ENCODE measurements at regions not wholly inside any gene's neighbourhood (a gene's known extent, or its start where the extent isn't known, plus 50 kb on each side); places are given as distances from the start of the nearest gene placed in this dataset.

DNA sequence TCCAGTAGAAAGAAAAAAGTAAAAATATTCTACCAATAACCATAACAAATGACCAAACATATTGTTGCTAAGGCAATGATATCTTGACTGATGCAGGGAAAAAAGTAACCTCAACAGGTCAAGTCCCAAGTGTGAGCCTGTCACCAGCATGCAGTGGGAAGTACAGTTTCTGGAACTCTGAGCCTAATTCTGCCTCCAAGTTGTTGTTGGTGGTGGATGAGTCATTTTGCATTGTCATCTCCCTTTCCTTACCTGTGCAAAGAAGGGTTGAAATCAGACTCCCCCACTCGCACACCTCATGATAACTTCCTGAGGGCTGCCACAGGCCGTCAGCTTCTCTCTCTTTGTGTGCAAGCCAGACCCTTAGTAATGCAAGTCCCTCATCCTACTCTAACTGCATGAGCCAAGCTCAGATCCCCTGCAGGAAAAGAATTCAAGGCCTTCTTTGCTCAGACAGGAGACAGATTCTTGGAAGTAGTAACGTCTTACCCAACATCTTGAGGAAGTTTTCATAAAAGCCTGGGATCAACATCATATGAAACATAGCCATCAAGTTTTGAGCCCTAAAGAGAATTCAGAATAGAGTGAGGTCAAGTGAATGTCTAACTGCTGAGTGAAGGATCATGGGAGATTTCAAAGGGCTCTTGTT, 207.6 kb upstream of the FOXA2 start:
- no peak for DNase-seq (ENCODE audit: low read depth)

DNA sequence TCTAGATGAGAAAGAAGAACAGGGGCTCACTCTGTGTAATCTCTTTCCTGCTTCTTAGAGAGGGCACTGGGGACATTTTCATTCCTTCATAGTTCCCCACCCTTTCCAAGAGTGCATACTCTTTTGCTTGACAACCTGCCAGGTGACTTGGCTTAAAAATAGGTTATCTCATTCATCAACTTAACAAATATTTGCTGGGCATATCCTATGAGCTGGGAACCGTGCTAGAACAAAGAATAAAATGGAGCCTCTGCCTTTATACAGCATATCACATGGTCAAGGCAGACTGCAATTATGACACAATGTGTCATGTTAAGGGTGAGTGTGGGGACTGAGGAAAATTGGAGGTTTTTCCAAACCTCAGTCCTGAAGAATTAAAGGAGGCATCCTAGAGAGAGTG, 209.8 kb upstream of the FOXA2 start:
- no peak for DNase-seq (ENCODE audit: low read depth)

DNA sequence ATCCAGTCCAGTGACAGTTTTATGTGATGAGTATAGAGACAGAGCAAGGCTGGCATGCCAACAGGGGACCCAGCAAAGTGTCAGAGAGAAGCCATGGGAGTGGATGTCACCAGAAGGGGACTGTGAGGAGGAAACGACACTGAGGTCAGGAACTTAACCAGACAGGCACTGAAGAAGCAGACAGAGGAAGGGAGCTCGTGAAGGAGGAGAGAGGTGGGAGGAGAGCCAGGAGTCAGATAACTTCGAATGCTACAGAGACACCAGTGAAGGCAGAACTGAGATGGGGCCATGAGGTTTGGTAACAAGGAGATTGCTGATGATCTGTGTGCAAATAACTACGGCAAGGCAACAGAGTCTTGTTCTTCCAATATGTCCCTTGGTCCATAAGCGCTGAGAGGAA, 211.1 kb upstream of the FOXA2 start:
- no peak for DNase-seq (ENCODE audit: low read depth)

DNA sequence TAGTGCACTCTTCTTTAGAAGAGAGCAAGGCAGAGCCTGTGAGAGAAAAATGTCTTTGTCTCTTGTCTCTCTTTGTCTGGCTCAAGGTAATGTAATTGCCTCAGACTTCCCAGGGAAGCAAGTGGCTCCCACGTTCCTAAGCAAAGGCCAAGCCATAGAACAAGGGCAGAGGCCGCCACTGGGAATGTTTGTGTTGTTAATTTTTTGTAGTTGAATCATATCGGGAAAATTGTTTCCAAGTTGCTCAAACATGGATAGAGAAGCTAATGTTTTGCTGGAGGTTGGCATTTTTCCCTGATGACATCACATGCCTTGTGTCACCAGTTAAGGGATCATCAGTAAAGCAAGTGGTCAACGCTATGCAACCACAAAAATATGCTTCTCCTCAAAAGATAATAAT, 211.5 kb upstream of the FOXA2 start:
- no peak for DNase-seq (ENCODE audit: low read depth)

DNA sequence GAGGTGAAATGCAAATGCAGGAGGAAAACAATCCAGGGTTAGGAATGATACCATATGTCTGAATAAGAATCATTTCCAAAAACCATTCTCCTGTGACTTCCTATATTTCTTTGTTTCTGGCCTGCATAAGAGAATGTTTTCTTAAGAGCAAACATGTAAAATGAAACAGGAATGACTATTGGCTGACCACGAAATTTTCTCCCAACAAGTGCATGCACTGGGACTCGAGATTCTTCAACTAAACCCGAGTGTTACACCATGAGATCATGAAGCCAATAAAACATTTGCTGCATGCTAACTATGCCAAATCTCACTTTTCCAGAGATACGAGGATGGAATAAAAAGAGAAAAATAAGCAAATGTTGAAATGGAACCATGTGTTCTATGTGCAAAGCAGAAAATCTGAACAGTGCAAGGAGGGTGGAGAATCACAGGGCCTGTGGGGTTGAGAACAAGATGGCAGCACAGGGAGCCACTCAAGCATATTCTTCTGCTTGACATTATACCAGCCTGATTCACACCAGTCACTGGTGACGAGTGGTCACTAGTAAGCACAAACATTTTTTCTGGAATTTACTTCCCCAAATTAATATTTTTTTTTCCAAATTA, 212.2 kb upstream of the FOXA2 start:
- no peak for DNase-seq (ENCODE audit: low read depth)

DNA sequence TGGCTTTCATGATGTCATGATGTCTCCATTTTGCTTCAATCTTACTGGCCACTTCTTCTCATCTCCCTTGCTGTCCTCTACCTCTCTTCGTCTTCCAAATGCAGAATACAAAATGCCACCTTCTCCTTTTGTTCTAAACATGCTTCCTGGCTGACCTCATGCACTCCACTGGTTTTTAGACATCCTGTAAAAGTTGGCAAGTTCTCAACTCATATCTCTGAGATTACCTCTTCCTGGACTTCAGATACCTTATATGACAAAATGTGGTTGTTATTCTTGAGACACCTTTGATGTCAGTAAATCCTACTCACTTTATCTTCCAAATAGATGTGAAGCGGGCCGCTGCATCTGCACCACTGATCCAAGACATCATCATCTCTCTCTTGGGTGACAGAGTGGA, 212.7 kb upstream of the FOXA2 start:
- DNase-seq (ENCODE audit: low read depth), result no peak

DNA sequence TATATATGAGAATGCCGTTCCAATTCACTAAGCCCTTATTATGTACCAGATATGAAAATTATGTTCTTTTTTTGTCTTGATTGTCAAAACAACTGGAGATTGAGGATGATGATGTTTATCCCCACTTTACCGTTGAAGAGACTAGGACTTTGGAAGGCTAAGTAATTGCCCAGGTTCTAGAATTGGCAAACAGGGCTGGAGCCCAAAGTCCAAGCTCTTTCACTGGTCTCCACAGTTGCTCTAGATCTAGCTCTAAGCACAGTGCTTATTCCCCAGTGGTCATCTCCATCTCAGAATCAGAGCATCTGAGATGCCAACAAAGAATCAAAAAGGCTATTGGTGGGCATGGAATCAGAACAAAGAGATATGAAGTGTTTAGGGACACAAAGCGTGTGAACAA, 215.3 kb upstream of the FOXA2 start:
- DNase-seq (ENCODE audit: low read depth), result no peak

DNA sequence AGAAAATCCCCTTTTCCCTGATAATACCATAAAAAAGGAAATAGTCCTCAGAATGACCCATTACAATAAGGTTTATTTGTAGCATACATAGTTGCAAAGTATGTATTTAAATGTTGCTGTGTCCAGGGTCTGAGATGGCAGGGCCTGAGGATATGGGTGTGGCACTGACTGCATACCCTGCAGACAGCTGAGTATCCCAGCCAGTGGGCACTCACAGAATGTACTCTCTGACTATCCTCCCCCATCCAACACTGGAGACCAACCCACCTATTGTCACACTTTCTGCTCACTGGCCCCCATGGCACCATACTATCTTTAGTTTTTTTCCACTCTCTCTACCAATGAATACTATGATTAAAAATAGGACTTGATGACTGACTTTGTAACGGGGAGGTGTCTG, 215.8 kb upstream of the FOXA2 start:
- no peak for DNase-seq (ENCODE audit: low read depth)

DNA sequence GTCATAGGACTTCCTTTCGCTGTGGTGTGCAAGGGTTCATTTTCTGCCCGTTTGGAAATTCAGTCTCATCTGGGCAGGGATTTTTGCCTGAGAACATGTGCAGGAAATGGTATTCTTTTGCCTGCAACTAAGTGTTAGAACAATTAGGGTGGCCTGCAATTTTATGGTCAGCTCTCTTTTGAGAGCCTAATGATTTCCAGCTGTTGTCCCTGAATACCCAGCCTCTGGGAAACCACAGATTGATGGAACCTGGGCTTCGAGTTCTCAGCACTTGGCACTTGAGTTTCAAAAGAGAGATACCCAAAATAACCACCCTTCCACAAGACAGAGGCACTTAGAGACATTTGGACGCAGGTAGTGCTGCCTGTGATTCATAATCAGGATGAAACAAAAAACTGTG, 217.2 kb upstream of the FOXA2 start:
- no peak for DNase-seq (ENCODE audit: low read depth)

DNA sequence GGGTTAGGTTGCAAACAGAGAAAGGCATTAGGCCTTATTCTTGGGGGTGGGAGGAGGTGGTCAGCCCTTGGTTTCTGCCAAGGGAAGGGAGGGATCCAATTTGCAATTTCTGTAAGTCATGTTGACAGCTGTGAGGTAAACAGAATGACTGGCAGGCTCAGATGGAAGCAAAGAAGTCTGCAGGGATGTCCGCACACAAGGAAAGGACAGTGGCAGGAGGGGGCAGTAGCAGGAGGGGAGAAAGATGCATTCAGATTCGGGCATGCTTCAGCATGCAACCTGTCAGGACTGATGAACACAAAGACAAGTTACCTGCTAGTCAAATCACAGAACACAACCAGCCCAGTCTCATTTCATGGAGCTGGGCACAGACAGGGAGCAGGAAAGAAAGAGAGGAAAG, 217.9 kb upstream of the FOXA2 start:
- no peak for DNase-seq (ENCODE audit: low read depth)

DNA sequence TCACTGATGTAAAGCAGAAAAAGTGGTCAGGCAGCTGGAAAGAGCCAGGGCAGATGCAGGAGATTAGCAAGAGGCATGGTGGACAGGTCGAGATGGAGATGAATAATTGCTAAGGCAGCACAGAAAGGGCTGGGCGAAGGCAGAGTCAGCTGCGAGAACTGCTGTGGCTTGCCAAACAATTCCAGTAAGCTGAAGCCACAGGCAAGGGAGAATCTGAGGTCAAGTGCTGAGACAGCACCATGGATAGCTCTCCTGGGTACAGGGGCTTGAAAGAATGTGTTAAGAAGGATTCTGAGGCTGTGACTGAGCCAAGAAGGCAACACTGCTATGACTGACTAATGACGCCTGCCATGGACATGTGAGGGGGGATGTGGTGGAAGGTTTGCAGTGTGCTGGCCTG, 220.8 kb upstream of the FOXA2 start:
- DNase-seq (ENCODE audit: low read depth), result no peak

DNA sequence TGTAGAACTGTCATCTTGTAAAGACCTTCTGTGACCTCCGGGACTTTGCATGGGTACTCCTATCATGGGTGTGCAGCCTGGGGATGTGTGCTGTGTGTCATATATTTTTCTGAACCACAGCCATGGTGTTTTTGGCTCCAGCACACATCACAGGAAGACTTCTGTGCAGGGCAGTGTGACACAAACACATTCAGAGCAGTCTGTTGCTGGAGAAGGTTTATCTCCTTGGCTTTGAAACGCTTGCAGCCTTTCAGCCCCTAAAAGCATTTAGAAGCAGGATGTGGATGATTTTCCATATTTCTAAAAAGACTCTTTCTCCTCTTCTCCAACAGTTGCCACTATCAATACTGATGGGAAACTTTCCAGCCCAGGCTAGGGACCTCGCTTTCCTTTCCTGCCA, 221.6 kb upstream of the FOXA2 start:
- DNase-seq (ENCODE audit: low read depth), result no peak

DNA sequence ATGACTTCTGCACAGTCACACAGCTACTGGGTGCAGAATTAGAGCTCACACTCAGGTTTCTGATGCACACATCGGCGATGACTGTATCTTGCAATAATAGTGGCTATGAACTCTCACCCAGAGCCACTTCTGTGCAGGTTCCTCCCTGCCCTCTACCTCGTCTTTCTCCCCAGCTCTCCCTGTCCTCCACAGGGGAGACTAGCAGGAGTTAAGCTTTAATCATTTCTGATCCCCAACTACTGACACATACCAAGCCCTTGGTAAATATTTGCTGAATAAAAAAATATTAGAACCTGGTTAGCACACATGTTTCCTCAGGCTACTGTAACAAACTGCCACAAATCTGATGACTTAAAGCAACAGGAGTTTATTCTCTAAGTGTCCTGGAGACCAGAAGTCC, 222.7 kb upstream of the FOXA2 start:
- no peak for DNase-seq (ENCODE audit: low read depth)

DNA sequence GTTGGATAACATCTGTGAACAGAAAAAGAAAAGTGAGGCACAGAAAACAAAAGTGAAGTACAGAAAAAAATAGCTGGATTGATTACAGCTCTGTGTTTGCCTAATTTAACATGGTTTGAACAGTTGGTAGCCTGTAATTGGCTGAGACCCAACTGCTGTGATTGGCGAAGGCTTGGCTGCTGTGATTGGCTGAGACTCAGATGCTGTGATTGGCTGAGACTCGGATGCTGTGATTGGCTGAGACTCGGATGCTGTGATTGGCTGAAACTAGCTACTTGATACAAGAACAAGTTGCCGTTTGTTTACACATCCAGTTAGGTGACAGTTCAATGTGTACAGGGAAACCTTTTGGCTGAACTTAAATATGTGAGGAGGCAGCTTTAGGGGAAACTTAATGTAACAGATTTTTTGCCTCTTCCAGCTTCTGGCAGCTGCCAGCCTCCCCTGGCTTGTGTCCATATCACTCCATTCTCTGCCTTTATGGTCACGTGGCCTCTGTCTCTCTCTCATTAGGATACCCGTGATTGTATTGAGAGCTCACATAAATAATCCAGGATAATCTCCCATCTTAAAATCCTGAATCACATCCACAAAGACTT, 223.4 kb upstream of the FOXA2 start:
- no peak for DNase-seq (ENCODE audit: low read depth)

DNA sequence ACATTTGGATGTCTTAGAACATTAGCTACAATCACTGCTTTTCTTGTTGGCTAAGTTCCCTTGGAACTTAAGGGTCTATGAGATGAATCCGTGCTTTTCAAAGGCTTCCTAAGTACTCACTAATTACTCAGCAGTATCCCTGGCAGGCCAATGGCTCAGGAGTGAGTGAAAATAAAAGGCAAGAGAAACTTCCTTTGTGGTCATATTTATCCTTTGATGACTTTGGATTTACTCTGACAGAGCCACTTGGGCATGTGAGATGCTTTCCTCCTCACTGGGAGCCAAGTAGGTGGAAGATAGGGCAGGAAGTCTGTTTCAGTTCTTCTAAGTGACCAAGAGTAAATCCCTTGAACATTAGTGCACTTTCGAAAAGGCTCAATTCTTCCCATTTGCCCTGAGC, 224.3 kb upstream of the FOXA2 start:
- DNase-seq (ENCODE audit: low read depth), result no peak

DNA sequence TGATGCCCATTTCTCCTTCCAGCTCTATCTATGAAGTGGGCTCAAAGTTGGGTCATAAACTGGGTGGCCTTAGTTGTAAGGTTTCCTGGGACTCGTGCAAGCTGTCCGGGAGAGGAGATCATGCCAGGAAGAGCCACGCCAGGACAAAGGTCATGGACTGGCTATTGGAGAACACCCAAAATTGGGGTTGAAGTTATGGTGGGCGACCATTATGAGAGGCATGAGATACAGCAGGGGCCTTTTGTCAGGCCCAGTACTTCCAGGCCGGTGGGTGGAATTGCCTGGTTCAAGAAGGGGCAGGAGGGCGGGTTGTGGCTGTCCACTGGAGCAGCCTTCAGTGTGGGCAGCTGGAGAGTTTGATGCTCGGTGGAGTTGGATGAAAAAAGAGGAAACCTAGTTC, 225.1 kb upstream of the SSTR4 start:
- DNase-seq (ENCODE audit: low read depth), result no peak

DNA sequence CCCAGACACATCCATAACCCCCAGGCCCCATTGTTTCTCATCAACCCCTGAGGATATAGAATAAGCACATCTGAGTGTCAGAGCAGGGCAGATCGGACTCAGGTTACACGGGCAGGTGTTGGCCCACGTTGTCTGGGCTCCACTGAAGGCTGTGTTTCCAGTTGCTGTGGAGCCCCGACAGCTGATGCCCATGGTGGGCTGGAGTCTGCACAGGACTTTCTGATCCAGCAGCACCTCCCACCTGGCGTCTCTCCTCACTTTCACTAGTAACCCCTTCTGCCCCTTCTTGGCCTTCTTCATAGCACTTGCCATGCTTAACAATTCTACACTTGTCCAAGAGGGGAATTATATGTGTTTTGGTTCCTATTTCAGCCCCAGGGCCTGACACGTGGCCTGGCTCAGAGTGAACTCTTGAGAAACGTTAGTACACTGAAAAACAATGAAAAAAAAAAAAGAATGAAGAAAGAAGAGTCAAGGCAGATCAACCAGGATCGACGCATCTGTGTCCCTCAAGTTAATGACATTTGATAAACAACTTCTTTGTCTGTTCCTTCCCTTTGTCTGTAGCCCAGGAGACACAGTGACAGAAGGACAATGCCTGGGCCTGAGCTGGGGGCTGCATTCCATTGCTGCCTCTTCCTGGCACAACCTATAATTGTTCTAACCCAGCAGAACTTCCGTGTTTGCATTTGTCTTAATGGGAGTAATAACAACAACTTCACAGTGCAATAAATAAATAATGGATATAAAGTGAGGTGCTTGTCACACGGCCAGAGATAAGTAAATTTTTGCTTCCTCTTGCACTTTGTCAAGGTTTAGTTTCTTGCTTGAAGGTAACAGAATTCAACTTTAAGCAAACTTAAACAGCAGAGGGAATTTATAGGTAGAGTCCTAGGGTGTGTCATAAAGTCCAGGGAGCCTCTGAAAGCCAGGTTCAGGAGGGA, 224.2 kb upstream of the SSTR4 start:
- no peak for DNase-seq (ENCODE audit: low read depth)

DNA sequence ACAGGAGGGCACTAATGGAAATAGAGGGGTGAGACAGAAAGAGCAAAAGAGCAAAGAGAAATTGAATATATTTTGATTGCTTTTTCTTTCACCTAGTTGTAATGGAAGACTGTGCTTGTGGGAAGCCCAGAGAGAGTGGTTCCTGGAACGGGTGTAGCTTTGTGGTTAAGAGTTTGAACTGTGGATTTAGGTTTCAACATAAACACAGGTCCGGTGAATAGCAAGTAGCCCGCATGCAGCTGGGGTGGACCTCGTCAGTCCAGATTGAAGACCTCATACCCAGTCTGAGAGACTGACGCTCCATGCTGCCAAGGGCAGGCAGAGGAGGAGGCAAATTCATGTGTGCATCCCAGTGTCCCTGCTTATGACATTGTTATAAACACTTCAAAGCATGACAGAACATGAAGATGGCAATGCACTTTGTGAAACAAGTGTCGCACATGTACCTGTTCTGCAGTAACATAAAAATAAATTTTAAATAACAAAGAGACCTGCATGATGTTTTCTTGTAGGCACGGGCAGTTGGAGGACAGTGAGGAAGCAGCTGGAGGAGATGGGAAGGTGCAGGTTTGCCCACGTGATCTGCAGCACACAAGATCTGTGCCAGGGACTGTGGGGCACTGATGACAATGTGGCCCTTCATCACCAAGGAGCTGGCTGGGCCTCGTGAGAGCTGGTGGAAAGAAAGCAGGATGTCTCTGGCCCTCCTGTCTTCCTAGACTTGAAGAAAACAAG, 220.5 kb upstream of the SSTR4 start:
- DNase-seq (ENCODE audit: low read depth), result no peak

DNA sequence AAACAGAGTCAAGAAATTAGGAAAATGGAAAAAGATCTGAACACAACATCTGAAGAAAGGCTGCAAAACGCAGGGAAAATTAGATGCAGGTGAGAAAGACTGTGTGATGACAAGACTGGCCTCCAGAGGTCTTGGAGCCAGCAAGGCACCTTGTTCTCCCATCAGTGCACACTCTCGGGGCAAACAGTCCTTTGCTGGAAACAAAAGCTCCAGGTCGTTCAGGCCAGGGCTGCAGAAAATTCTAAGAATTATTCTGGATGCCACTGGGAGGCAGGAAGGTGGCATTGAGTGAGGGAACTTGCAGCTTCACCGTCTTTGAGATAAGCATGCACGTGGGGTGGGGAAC, 219.9 kb upstream of the SSTR4 start:
- DNase-seq (ENCODE audit: low read depth), result no peak

DNA sequence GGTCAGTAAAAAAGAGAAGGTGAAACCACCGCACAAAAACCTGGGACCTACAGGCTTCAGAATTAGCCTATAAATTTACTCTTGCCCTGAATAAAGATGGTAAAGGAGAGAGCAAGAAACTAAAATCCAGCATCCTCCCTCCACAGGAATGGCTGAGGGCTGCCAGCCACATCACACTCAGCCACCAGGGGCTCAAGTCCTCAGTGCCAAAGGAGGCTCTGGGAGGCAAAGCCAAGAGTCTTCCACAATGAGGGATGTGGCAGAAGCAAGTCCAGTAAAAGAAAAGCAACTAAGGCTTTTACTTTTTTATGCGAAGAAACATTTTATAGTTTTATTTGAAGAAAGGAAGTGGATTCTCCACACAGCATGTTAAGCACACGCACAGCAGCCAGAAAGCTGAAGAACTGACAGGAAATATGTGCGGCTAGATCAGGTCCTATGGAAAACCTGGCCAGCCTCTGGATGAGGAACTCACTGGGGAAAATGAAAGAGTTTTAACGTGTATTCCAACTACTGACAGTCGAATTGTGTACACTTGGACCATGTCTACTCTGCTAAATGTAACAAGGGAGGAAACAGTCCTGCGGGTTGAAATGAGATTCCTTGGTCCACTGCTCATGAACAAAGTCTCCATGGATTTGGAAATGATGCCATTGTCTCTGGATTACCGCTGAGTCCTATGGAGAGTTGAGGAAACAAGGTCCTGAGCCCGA, 219.4 kb upstream of the SSTR4 start:
- no peak for DNase-seq (ENCODE audit: low read depth)

DNA sequence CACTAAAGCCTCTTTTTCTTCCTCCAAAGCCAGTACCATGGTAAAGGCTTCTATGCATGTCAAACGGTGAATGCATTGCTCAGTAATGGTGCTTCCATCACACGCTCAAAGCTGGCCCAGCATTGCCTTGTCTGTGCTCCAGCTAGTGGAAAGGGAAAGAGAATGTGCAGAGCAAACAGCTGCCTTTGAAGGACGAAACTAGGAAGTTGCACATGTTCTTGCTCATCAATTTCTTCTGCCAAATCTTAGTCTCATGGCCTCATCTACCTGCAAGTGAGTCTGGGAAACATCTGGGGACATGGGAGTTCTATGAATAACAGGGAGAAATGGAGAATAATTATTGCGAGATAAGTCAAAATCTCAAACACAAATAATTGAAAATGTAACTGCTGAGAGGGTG, 216.5 kb upstream of the SSTR4 start:
- DNase-seq (ENCODE audit: low read depth), result no peak

DNA sequence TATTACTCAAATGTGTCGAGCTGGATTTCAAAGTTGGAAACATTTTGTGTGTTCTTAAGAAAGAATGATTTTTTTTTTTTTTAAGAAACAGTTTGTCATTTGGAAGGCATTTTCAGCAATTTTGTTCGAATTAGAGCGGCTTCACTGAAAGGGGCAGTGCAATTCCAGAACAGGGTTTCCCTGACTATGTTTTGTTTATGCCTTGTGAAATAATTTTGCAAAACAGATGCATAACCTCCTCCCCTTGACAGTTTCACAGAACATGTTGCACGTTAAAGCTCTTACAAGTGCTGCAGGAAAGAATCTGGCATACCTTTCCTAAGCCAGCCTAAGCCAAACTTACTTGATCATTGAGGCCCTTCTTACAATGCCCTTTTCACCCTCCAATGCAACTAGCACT, 216.0 kb upstream of the SSTR4 start:
- DNase-seq (ENCODE audit: low read depth), result no peak

Measured in stimulated activated CD8-positive, alpha-beta memory T cell treated with anti-CD3 and anti-CD28 coated beads, Interleukin-15, amount 100 ng/mL, for 24 hours (primary cell).